Ishikawa (cell line): ENCODE measurements at regions not wholly inside any gene's neighbourhood (a gene's known extent, or its start where the extent isn't known, plus 50 kb on each side); places are given as distances from the start of the nearest gene placed in this dataset.

ENCODE experiments used
- CEBPB ChIP-seq: IDR thresholded peaks from 2 replicates; pipeline ENCODE4 v1.6.1; 2012
- CREB1 ChIP-seq: IDR thresholded peaks from 2 replicates; pipeline ENCODE4 v1.6.1; 2012; ENCODE audit warnings: low read depth
- EGR1 ChIP-seq: IDR thresholded peaks from 2 replicates; pipeline ENCODE4 v1.6.1; 2012
- EP300 ChIP-seq: IDR thresholded peaks from 2 replicates; pipeline ENCODE4 v1.6.1; 2012; ENCODE audit warnings: borderline replicate concordance
- FOXM1 ChIP-seq: IDR thresholded peaks from 2 replicates; pipeline ENCODE4 v1.6.1; 2012; ENCODE audit warnings: low read depth, borderline replicate concordance
- NFIC ChIP-seq: IDR thresholded peaks from 2 replicates; pipeline ENCODE4 v1.6.1; 2012
- RAD21 ChIP-seq: IDR thresholded peaks from 2 replicates; pipeline ENCODE4 v1.6.1; 2012; ENCODE audit warnings: low read depth
- REST ChIP-seq: IDR thresholded peaks from 2 replicates; pipeline ENCODE4 v1.6.1; 2012; ENCODE audit warnings: low read depth, mild to moderate bottlenecking
- TAF1 ChIP-seq: IDR thresholded peaks from 2 replicates; pipeline ENCODE4 v1.6.1; 2012; ENCODE audit warnings: low read depth, mild to moderate bottlenecking
- TCF12 ChIP-seq: IDR thresholded peaks from 2 replicates; pipeline ENCODE4 v1.6.1; 2012; ENCODE audit warnings: low read depth
- TEAD4 ChIP-seq: IDR thresholded peaks from 2 replicates; pipeline ENCODE4 v1.6.1; 2012
- USF1 ChIP-seq: IDR thresholded peaks from 2 replicates; pipeline ENCODE4 v1.6.1; 2012
- YY1 ChIP-seq: IDR thresholded peaks from 2 replicates; pipeline ENCODE4 v1.6.1; 2012; ENCODE audit warnings: low read depth
- TF ChIP-seq, protein P1 (sequence below): IDR thresholded peaks from 2 replicates; pipeline ENCODE4 v1.6.1; 2012

DNA sequence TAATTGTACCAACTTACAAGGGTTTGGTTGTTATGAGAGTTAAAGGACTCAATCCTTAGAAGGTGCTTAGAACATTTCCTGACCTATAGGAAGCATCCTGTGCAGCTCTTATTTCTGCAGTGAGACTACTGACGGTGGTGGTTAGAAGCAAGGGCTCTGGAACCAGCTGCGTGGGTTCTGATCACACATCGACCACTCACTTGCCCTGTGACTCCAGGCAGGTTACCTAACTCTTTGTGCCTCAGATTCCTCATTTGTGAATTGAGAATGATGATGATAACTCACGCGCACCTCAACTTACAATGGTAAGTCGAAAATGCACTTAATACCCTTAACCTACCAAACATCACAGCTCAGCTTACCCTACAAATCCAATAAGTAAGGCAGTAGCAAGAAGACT lies 80.7 kb upstream of the SPATA12 start:
- TF ChIP-seq, protein P1, sequence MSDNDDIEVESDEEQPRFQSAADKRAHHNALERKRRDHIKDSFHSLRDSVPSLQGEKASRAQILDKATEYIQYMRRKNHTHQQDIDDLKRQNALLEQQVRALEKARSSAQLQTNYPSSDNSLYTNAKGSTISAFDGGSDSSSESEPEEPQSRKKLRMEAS, result no peak
- TF ChIP-seq RAD21, result no peak
- TF ChIP-seq EP300, result no peak
- TF ChIP-seq CEBPB, result no peak
- no peak for TF ChIP-seq REST
- no peak for TF ChIP-seq CREB1
- no peak for TF ChIP-seq TCF12
- no peak for TF ChIP-seq TEAD4
- TF ChIP-seq YY1, result no peak
- no peak for TF ChIP-seq FOXM1
- no peak for TF ChIP-seq NFIC
- no peak for TF ChIP-seq TAF1
- TF ChIP-seq EGR1, result no peak
- no peak for TF ChIP-seq USF1
